ENCODE measurements at regions not wholly inside any gene's neighbourhood (a gene's known extent, or its start where the extent isn't known, plus 50 kb on each side); places are given as distances from the start of the nearest gene placed in this dataset.

GRCh38 chr7:46607176-46607575 is 686.1 kb upstream of the IGFBP3 start (continued):
- no peak for TF ChIP-seq ZBTB33 (IDR thresholded peaks at IDR 0.05)

GRCh38 chr7:46606761-46607160 is 685.7 kb upstream of the IGFBP3 start:
- WGBS, result 93% methylated on average over 3 of the region's 3 CpGs
- Histone ChIP-seq H3K9me3 (ENCODE audit: control insufficient read depth in 4 of 4, low read length in 3 of 4) (no peaks in the 10 kb centered on the region), H3K27me3 (ENCODE audit: control insufficient read depth in 4 of 4, insufficient read depth in 4 of 4, low read length in 3 of 4) (no peaks in the 10 kb centered on the region), H3K36me3 (ENCODE audit: control insufficient read depth in 4 of 4, insufficient read depth in 3 of 4, low read depth in 1 of 4, low read length in 3 of 4) (no peaks in the 10 kb centered on the region), H3K4me1 (ENCODE audit: control insufficient read depth in 4 of 4, insufficient read depth in 4 of 4, low read length in 3 of 4) (no peaks in the 10 kb centered on the region), H3K27ac (ENCODE audit: low read depth in 1 of 2, low read length in 2 of 2) (no peak overlapping the region), H3K4me3 (ENCODE audit: low read depth in 1 of 3, low read length in 3 of 3) (no peak overlapping the region), H3K9ac (ENCODE audit: low read depth in 1 of 2, low read length in 2 of 2) (no peak overlapping the region)
- no peak for TF ChIP-seq MAX (IDR thresholded peaks at IDR 0.05)
- TF ChIP-seq SP1 (IDR thresholded peaks at IDR 0.05), result no peak
- no peak for TF ChIP-seq NR2F2 (IDR thresholded peaks at IDR 0.05)
- no peak for TF ChIP-seq HNF4G (IDR thresholded peaks at IDR 0.05)
- TF ChIP-seq HNF4A (conservative IDR thresholded peaks at IDR 0.05), result no peak
- no peak for TF ChIP-seq CTCF (IDR thresholded peaks at IDR 0.05; ENCODE audit: low read depth, low read length, missing input control)
- TF ChIP-seq RXRA (IDR thresholded peaks at IDR 0.05), result no peak
- no peak for TF ChIP-seq FOXA1 (IDR thresholded peaks at IDR 0.05)
- no peak for DNase-seq (ENCODE audit: low spot score)

- H3K4me1 ChIP-seq (ENCODE audit: control insufficient read depth in 4 of 4, insufficient read depth in 4 of 4, low read length in 3 of 4), result no peaks in the 10 kb centered on the region
- WGBS, result 43% methylated on average over 3 of the region's 3 CpGs
- H3K27ac ChIP-seq (ENCODE audit: low read depth in 1 of 2, low read length in 2 of 2), result peak overlapping the region in 1 of 2 donors; percentile 25
- no peaks in the 10 kb centered on the region for H3K9me3 ChIP-seq (ENCODE audit: control insufficient read depth in 4 of 4, low read length in 3 of 4)
- H3K27me3 ChIP-seq (ENCODE audit: control insufficient read depth in 4 of 4, insufficient read depth in 4 of 4, low read length in 3 of 4), result no peaks in the 10 kb centered on the region
- no peak for DNase-seq (ENCODE audit: low spot score)
- TF ChIP-seq SP1 (IDR thresholded peaks at IDR 0.05) (no peak), MAX (IDR thresholded peaks at IDR 0.05) (no peak), RAD21 (IDR thresholded peaks at IDR 0.05) (no peak), JUND (IDR thresholded peaks at IDR 0.05) (no peak), TAF1 (conservative IDR thresholded peaks at IDR 0.05) (no peak), EGR1 (IDR thresholded peaks at IDR 0.05; ENCODE audit: low read depth in 2 of 2) (no peak)
- H3K4me3 ChIP-seq (ENCODE audit: low read depth in 1 of 3, low read length in 3 of 3), result no peak overlapping the region
- no peak overlapping the region for H3K9ac ChIP-seq (ENCODE audit: low read depth in 1 of 2, low read length in 2 of 2)
- no peaks in the 10 kb centered on the region for H3K36me3 ChIP-seq (ENCODE audit: control insufficient read depth in 4 of 4, insufficient read depth in 3 of 4, low read depth in 1 of 4, low read length in 3 of 4)
Observed at GRCh38 chr7:46604241-46604661, 683.2 kb upstream of the IGFBP3 start.

GRCh38 chr7:46603780-46604179 is 682.7 kb upstream of the IGFBP3 start:
- 73% methylated on average over 11 of the region's 11 CpGs for WGBS
- H3K36me3 ChIP-seq (ENCODE audit: control insufficient read depth in 4 of 4, insufficient read depth in 3 of 4, low read depth in 1 of 4, low read length in 3 of 4), result no peaks in the 10 kb centered on the region
- TF ChIP-seq MAX (IDR thresholded peaks at IDR 0.05), result peak; percentile 20
- no peak for TF ChIP-seq TAF1 (conservative IDR thresholded peaks at IDR 0.05)
- peak; percentile 27 to 30 for TF ChIP-seq RAD21 (IDR thresholded peaks at IDR 0.05)
- peak; percentile 86 for TF ChIP-seq NR2F2 (IDR thresholded peaks at IDR 0.05)
- TF ChIP-seq RXRA (IDR thresholded peaks at IDR 0.05), result peak; percentile 40 to 41
- TF ChIP-seq SP1 (IDR thresholded peaks at IDR 0.05), result peak; percentile 83
- H3K9ac ChIP-seq (ENCODE audit: low read depth in 1 of 2, low read length in 2 of 2), result no peak overlapping the region
- no peak for DNase-seq (ENCODE audit: low spot score)
- H3K4me1 ChIP-seq (ENCODE audit: control insufficient read depth in 4 of 4, insufficient read depth in 4 of 4, low read length in 3 of 4), result no peaks in the 10 kb centered on the region
- no peaks in the 10 kb centered on the region for H3K9me3 ChIP-seq (ENCODE audit: control insufficient read depth in 4 of 4, low read length in 3 of 4)
- no peak overlapping the region for H3K4me3 ChIP-seq (ENCODE audit: low read depth in 1 of 3, low read length in 3 of 3)
- no peaks in the 10 kb centered on the region for H3K27me3 ChIP-seq (ENCODE audit: control insufficient read depth in 4 of 4, insufficient read depth in 4 of 4, low read length in 3 of 4)
- peak overlapping the region; percentile 23 to 61 for H3K27ac ChIP-seq (ENCODE audit: low read depth in 1 of 2, low read length in 2 of 2)

Measured in liver (tissue), 8 donors.